Activated T-cell treated with anti-CD3 and anti-CD28 coated beads, Interleukin-2, amount 50 U/mL, for 4 hours (primary cell): ENCODE measurements at regions not wholly inside any gene's neighbourhood (a gene's known extent, or its start where the extent isn't known, plus 50 kb on each side); places are given as distances from the start of the nearest gene placed in this dataset.
"Not testable (repeated sequence)": the region's sequence is repeated elsewhere in the genome, so short reads cannot be mapped to it uniquely, and the experiment has no call there.

Source experiments
- ATAC-seq, 2 donors: fragments of 200-7000 bp; cut with Tn5 transposase; one replicate each; pipeline ENCODE4 v1.10.0; 2021
- DNase-seq: peaks from one replicate; pipeline ENCODE4 v3.0.0-alpha.2; 2020
- H3K27me3 Mint-ChIP-seq: one replicate; pipeline ENCODE4 v1.8.0; 2021; ENCODE audit warnings: low read depth, mixed read lengths
- H3K36me3 Mint-ChIP-seq: one replicate; pipeline ENCODE4 v1.8.0; 2022; ENCODE audit warnings: mixed read lengths; ENCODE audit not compliant: insufficient read depth
- H3K4me1 Mint-ChIP-seq: one replicate; pipeline ENCODE4 v1.8.0; 2021; ENCODE audit warnings: low read depth, mixed read lengths
- H3K4me3 Mint-ChIP-seq: one replicate; pipeline ENCODE4 v1.8.0; 2021; ENCODE audit warnings: mild to moderate bottlenecking, moderate library complexity, mixed read lengths
- H3K9me3 Mint-ChIP-seq: one replicate; pipeline ENCODE4 v1.8.0; 2021; ENCODE audit warnings: mixed read lengths

DNA sequence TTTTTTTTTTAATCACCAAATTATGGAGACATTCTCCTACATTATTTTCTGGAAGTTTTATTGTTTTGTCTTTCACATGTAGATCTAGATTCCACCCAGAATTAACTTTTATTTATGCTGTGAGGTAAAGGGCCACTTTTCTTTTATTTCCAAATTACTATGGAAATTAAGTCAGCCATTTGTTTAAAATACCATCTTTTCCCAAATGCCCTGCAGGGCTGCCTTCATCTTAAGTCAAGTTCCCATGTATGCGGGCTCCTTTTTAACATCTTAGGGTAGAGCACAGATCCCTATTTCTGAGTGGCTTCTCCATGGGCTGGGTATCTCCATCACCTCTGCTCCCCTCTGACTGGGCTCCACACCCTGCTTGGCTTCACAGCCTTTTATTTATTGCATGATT, 348.4 kb downstream of the SOX4 start:
- H3K27me3 Mint-ChIP-seq: no peaks in the 10 kb centered on the region
- no peak overlapping the region for H3K4me3 Mint-ChIP-seq
- ATAC-seq: no peak
- no peaks in the 10 kb centered on the region for H3K9me3 Mint-ChIP-seq
- DNase-seq: no peak
- no peaks in the 10 kb centered on the region for H3K36me3 Mint-ChIP-seq
- H3K4me1 Mint-ChIP-seq: no peaks in the 10 kb centered on the region

DNA sequence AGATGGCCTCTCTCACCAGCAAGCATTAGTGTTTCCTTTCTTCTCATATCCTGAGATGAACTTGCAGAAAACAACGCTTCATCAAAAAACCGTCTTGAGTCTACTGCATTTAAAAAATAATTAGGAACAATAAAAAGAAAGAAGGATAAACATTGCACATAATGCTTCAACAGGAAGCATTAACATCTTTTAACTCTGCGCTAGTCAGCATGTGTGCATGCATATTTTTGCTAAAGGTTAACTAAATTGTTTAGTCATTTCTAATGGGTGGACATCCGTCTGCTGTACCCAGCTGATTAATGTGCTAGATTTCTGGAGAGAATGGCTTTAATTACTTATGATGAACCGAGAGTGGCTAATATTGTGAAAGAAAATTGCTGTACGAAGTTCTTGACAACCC, 349.3 kb downstream of the SOX4 start:
- Mint-ChIP-seq H3K4me3 (no peak overlapping the region), H3K9me3 (no peaks in the 10 kb centered on the region), H3K27me3 (no peaks in the 10 kb centered on the region), H3K4me1 (no peaks in the 10 kb centered on the region), H3K36me3 (no peaks in the 10 kb centered on the region)
- no peak for DNase-seq
- ATAC-seq: no peak

- DNase-seq (no peak), ATAC-seq (no peak)
- Mint-ChIP-seq H3K4me1 (no peaks in the 10 kb centered on the region), H3K36me3 (no peaks in the 10 kb centered on the region), H3K27me3 (no peaks in the 10 kb centered on the region), H3K9me3 (no peaks in the 10 kb centered on the region), H3K4me3 (no peak overlapping the region)
Measured at GRCh38 chr6:21946298-21946783, 350.5 kb downstream of the PRL start.

DNA sequence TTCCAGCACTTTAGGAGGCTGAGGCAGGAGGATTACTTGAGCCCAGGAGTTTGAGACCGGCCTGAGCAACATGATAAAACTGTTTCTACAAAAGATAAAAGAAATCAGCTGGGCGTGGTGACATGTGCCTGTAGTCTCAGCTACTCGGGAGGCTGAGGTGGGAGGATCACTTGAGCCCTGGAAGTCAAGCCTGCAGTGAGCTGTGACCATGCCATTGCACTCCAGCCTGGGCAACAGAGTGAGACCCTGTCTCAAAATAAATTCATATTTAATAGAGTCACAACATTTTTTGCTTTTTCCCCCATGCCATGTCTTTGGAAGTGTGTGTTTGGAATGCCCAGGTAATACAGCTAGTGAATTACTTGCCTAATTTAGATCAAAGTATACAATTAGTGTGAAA, 349.6 kb downstream of the PRL start:
- not testable (repeated sequence) for H3K36me3 Mint-ChIP-seq, H3K27me3 Mint-ChIP-seq, H3K4me3 Mint-ChIP-seq, ATAC-seq, DNase-seq, H3K4me1 Mint-ChIP-seq, H3K9me3 Mint-ChIP-seq

- Mint-ChIP-seq H3K4me1 (no peaks in the 10 kb centered on the region), H3K4me3 (no peak overlapping the region), H3K36me3 (no peaks in the 10 kb centered on the region), H3K9me3 (no peaks in the 10 kb centered on the region), H3K27me3 (no peaks in the 10 kb centered on the region)
- DNase-seq: no peak
- ATAC-seq: no peak
Measured at GRCh38 chr6:21947731-21948386, 349.0 kb downstream of the PRL start.

- ATAC-seq: no peak
- Mint-ChIP-seq H3K36me3 (no peaks in the 10 kb centered on the region), H3K9me3 (no peaks in the 10 kb centered on the region), H3K4me1 (no peaks in the 10 kb centered on the region), H3K27me3 (no peaks in the 10 kb centered on the region), H3K4me3 (no peak overlapping the region)
- no peak for DNase-seq
Measured at GRCh38 chr6:21949211-21949801, 347.5 kb downstream of the PRL start.

DNA sequence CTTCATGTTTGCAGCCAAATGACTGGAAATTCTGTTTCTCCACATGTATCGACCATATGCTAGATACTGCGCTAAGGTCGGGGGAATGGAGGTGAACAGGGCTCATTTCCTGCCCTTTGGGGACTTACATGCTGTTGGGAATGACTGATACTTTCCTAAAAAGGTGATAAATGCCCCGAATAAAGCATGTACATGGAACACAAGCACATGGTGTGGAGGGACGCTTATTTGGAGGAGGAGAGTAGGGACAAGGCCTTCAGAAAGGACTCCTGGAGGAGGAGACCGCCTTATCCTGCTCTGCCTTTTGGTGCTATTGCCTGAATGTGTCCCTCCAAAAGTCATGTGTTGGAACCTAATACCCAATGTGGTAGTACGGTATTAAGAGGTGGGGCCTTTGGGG, 344.5 kb downstream of the PRL start:
- H3K4me3 Mint-ChIP-seq: no peak overlapping the region
- H3K9me3 Mint-ChIP-seq: no peaks in the 10 kb centered on the region
- no peak for ATAC-seq
- H3K36me3 Mint-ChIP-seq: no peaks in the 10 kb centered on the region
- DNase-seq: no peak
- H3K4me1 Mint-ChIP-seq: no peaks in the 10 kb centered on the region
- H3K27me3 Mint-ChIP-seq: no peaks in the 10 kb centered on the region

DNA sequence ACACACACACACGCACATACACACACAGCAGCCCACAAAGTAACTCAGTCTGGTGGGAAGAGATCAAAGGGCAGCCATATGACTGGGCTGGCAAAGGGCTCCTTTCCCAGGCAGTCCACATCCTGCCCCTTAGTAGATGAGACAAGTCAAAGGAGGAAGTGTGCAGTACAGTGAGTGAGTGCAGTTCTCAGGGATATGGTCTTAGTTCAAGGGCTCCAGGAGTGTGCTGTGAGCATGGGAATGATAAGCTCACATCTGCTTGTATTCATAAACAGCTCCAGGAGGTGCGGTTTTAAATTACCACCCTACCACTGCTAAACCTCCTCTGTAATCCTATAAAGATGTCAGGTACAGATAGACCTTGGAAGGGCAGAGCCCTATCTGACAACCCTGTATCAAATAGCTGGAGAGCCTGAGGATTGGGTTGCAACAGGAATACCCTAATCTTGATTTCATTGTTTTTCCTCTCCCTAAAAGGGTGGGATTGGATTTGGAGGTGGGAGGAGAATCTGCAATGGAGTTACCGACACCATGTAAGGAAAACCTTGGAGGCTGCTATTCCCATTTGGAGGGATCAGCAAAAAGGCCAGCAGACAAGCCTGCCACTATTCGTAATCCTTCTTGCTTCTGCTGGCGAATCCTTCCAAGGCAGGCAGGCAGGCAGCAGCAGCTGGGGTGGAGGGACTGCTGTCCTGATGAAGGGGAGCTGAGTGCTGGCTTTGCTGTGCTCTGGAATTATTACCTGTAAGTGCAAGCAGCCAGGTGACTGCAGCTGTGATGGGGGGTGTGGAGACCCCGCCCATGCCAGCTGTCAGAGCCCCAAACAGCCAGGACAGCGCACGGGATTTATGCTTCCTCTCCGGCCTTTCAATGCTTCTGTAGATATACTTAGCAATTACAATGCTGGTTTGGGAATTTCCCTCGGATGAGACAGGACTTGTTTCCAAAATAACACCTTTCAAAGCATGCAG, 342.7 kb downstream of the PRL start:
- Mint-ChIP-seq H3K27me3 (no peaks in the 10 kb centered on the region), H3K4me1 (no peaks in the 10 kb centered on the region), H3K4me3 (no peak overlapping the region), H3K9me3 (no peaks in the 10 kb centered on the region), H3K36me3 (no peaks in the 10 kb centered on the region)
- no peak for DNase-seq
- no peak for ATAC-seq

DNA sequence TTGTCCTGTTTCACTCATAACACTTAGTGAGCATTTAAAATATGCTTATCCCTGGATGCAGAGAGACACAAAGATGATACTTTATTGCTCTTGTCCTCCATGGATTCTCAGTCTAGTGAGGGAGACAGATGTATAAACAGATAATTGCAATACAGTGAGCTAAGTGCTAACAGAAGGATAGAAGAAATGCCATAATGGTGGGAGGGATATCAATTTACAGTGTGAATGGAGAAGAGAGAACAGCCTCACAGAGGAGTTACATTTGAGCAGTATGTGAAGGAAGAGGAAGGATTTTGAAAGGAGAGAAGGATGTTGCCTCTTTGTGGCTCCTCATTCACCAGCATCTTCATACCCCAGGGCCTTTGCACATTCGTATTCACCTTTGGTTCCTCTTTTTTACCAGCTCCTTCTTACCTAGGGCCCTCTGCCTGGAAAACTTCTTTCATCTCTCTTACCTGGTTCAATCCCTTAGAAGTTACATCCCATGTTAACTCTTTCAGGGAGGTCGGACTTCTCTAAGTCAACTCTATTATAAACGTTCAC, 341.7 kb downstream of the PRL start:
- DNase-seq (no peak), ATAC-seq (no peak)
- no peaks in the 10 kb centered on the region for H3K27me3 Mint-ChIP-seq
- no peaks in the 10 kb centered on the region for H3K4me1 Mint-ChIP-seq
- H3K4me3 Mint-ChIP-seq: no peak overlapping the region
- H3K9me3 Mint-ChIP-seq: no peaks in the 10 kb centered on the region
- no peaks in the 10 kb centered on the region for H3K36me3 Mint-ChIP-seq

DNA sequence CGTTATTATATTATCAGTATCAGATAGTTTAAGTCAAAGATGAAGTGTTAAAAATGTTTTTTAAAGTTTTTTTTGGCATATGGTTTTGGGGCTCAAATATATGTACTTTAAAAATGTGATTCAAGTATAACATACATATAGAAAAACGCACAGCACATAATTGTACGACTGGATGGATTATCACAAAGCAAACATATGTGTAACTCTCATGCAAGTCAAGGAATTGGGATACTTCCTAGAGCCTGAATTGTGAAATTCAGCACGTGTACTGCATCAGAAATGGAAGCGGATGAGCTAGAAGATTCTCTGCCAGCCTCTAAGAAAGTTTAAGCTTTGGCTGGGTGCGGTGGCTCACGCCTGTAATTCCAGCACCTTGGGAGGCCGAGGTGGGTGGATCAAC, 340.9 kb downstream of the PRL start:
- Mint-ChIP-seq H3K4me3 (no peak overlapping the region), H3K4me1 (no peaks in the 10 kb centered on the region), H3K27me3 (no peaks in the 10 kb centered on the region), H3K36me3 (no peaks in the 10 kb centered on the region), H3K9me3 (no peaks in the 10 kb centered on the region)
- DNase-seq (no peak), ATAC-seq (no peak)

DNA sequence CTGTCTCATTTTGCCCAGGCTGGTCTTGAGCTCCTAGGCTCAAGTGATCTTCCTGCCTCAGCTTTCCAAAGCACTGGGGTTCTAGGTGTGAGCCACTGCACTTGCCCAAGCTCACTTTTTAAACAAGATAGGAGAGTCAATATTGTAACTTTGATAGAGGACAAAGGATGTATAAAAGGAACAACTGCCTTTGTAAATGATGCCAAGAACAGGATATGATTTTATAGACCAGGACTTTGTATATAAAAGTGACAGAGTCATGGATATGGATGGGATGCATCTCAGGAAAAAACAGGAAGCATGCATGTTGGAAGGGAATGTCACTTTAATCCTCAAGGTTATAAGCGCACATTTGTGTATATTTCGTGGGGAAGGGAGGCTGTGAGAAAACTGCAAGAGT, 338.4 kb downstream of the PRL start:
- no peaks in the 10 kb centered on the region for H3K4me1 Mint-ChIP-seq
- ATAC-seq (no peak), DNase-seq (no peak)
- no peaks in the 10 kb centered on the region for H3K27me3 Mint-ChIP-seq
- no peaks in the 10 kb centered on the region for H3K36me3 Mint-ChIP-seq
- no peaks in the 10 kb centered on the region for H3K9me3 Mint-ChIP-seq
- no peak overlapping the region for H3K4me3 Mint-ChIP-seq

DNA sequence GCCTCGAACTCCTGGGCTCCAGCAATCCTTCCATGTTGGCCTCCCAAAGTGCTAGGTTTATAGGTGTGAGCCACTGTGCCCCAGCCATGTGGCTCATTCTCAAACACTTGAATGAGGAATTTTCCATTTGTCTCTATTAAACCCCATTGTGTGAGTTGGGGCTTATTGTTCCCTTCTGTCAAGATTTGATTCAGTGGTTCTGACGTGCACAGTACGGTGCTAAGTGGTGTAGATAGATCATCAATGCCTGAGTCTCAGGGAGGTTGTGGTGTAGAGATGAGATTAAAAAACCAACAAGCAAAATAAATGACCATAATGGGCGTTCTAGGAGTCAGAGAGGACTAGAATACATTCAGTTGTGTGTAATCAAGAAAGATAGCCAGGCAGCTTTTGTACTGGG, 335.6 kb downstream of the PRL start:
- H3K27me3 Mint-ChIP-seq: no peaks in the 10 kb centered on the region
- no peak overlapping the region for H3K4me3 Mint-ChIP-seq
- H3K36me3 Mint-ChIP-seq: no peaks in the 10 kb centered on the region
- DNase-seq: no peak
- no peaks in the 10 kb centered on the region for H3K9me3 Mint-ChIP-seq
- no peaks in the 10 kb centered on the region for H3K4me1 Mint-ChIP-seq
- ATAC-seq: no peak

- no peaks in the 10 kb centered on the region for H3K36me3 Mint-ChIP-seq
- no peaks in the 10 kb centered on the region for H3K9me3 Mint-ChIP-seq
- no peaks in the 10 kb centered on the region for H3K27me3 Mint-ChIP-seq
- no peak overlapping the region for H3K4me3 Mint-ChIP-seq
- H3K4me1 Mint-ChIP-seq: no peaks in the 10 kb centered on the region
- ATAC-seq (no peak), DNase-seq (no peak)
Measured at GRCh38 chr6:21965016-21965415, 331.8 kb downstream of the PRL start.

DNA sequence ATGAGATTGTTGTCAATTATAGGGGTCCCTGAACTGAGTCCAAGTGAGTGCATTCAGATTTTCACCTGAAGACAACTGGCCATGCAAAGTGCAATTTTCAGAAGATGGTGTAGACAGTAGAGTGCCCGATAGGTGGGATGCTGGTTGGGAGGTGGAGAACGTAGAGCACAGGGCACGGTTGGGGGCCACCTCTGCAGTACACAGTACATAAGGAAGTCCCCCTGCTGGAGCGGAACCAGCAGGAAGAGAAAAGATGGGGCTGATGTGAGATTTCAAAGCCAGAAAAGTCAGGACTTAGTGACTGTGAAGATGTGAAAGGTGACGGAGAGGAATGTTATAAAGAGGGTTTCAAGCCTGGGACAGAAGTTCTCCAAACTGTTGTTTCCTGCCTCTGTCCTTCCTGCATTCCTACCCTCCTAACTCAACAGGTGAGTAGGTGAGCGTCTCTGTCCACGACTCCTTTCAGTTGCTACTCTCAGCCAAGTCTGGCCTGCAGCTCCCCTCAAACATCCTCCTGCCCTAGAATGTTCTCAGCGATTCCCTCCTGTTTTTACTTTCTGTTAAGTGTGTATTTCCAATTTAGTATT, 330.8 kb downstream of the PRL start:
- no peak for DNase-seq
- no peaks in the 10 kb centered on the region for H3K4me1 Mint-ChIP-seq
- no peaks in the 10 kb centered on the region for H3K9me3 Mint-ChIP-seq
- H3K36me3 Mint-ChIP-seq: no peaks in the 10 kb centered on the region
- no peak for ATAC-seq
- H3K27me3 Mint-ChIP-seq: no peaks in the 10 kb centered on the region
- no peak overlapping the region for H3K4me3 Mint-ChIP-seq
